Prostate gland (tissue), 2 donors: ENCODE measurements at regions not wholly inside any gene's neighbourhood (a gene's known extent, or its start where the extent isn't known, plus 50 kb on each side); places are given as distances from the start of the nearest gene placed in this dataset.

ENCODE experiments used
- POLR2A ChIP-seq: fragments of 450-650 bp; IDR thresholded peaks from one replicate; pipeline ENCODE4 v1.6.1; 2016; ENCODE audit warnings: antibody characterized with exemption, mild to moderate bottlenecking
- TF ChIP-seq, protein P1 (sequence below), 4 experiments: fragments of 200-600 bp in 2 of 4; fragments of 450-650 bp in 2 of 4; sonication (generic) in 2 of 4; IDR thresholded peaks; 1 replicate in 3 of 4; 2 replicates in 1 of 4; pipeline ENCODE4 v1.5.1; 2016 to 2019; ENCODE audit warnings: antibody characterized with exemption in 4 of 4, mild to moderate bottlenecking in 2 of 4, moderate library complexity in 2 of 4

- TF ChIP-seq, protein P1, sequence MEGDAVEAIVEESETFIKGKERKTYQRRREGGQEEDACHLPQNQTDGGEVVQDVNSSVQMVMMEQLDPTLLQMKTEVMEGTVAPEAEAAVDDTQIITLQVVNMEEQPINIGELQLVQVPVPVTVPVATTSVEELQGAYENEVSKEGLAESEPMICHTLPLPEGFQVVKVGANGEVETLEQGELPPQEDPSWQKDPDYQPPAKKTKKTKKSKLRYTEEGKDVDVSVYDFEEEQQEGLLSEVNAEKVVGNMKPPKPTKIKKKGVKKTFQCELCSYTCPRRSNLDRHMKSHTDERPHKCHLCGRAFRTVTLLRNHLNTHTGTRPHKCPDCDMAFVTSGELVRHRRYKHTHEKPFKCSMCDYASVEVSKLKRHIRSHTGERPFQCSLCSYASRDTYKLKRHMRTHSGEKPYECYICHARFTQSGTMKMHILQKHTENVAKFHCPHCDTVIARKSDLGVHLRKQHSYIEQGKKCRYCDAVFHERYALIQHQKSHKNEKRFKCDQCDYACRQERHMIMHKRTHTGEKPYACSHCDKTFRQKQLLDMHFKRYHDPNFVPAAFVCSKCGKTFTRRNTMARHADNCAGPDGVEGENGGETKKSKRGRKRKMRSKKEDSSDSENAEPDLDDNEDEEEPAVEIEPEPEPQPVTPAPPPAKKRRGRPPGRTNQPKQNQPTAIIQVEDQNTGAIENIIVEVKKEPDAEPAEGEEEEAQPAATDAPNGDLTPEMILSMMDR (IDR thresholded peaks at IDR 0.05): no peak
- TF ChIP-seq POLR2A: no peak
Measured at GRCh38 chr10:4685904-4686643, 139.9 kb upstream of the AKR1E2 start.
